Hepatocyte (in vitro differentiated cells): ENCODE measurements at regions not wholly inside any gene's neighbourhood (a gene's known extent, or its start where the extent isn't known, plus 50 kb on each side); places are given as distances from the start of the nearest gene placed in this dataset.
A peak's percentile ranks its signal among the peaks of the same experiment; 100 is the strongest.

Experiments used
- DNase-seq: peaks from one replicate; pipeline ENCODE4 v3.0.0-alpha.2; 2016; ENCODE audit warnings: low spot score
- H2AFZ ChIP-seq: fragments of 200-600 bp; sonication (generic); 2 replicates; pipeline ENCODE4 v1.6.0; 2016; ENCODE audit warnings: antibody characterized with exemption, mild to moderate bottlenecking
- H3K27ac ChIP-seq: fragments of 200-600 bp; sonication (generic); 2 replicates; pipeline ENCODE4 v1.5.1; 2016; ENCODE audit warnings: mild to moderate bottlenecking
- H3K27me3 ChIP-seq: fragments of 200-600 bp; sonication (generic); 2 replicates; pipeline ENCODE4 v1.6.1; 2016
- H3K36me3 ChIP-seq: fragments of 200-600 bp; sonication (generic); replicated peaks from 2 replicates; pipeline ENCODE4 v1.5.1; 2016; ENCODE audit warnings: low read depth; ENCODE audit not compliant: insufficient read depth
- H3K4me1 ChIP-seq: fragments of 200-600 bp; sonication (generic); 2 replicates; pipeline ENCODE4 v1.5.1; 2016; ENCODE audit warnings: mild to moderate bottlenecking, moderate library complexity; ENCODE audit not compliant: insufficient read depth
- H3K4me2 ChIP-seq: fragments of 200-600 bp; sonication (generic); 2 replicates; pipeline ENCODE4 v1.6.0; 2016
- H3K4me3 ChIP-seq: fragments of 200-600 bp; sonication (generic); 2 replicates; pipeline ENCODE4 v1.5.1; 2016; ENCODE audit warnings: mild to moderate bottlenecking
- H3K79me2 ChIP-seq: fragments of 200-600 bp; sonication (generic); 2 replicates; pipeline ENCODE4 v1.6.0; 2017; ENCODE audit warnings: mild to moderate bottlenecking
- H3K9me2 ChIP-seq: fragments of 200-600 bp; sonication (generic); replicated peaks from 2 replicates; pipeline ENCODE4 v1.6.0; 2017; ENCODE audit warnings: mild to moderate bottlenecking; ENCODE audit not compliant: insufficient read depth
- H3K9me3 ChIP-seq: fragments of 200-600 bp; sonication (generic); 2 replicates; pipeline ENCODE4 v1.5.1; 2016; ENCODE audit warnings: low read depth, mild to moderate bottlenecking
- H4K20me1 ChIP-seq: fragments of 200-600 bp; sonication (generic); 2 replicates; pipeline ENCODE4 v1.6.0; 2016; ENCODE audit warnings: mild to moderate bottlenecking; ENCODE audit not compliant: insufficient read depth, poor library complexity, severe bottlenecking
- CTCF ChIP-seq: fragments of 200-600 bp; sonication (generic); IDR thresholded peaks from 2 replicates; pipeline ENCODE4 v1.5.1; 2016; ENCODE audit warnings: antibody characterized with exemption, mild to moderate bottlenecking; ENCODE audit not compliant: poor library complexity
- EZH2 ChIP-seq: fragments of 200-600 bp; sonication (generic); IDR thresholded peaks from 2 replicates; pipeline ENCODE4 v1.6.1; 2016; ENCODE audit warnings: antibody characterized with exemption, mild to moderate bottlenecking, borderline replicate concordance
- EZH2phosphoT487 ChIP-seq: fragments of 200-600 bp; sonication (generic); IDR thresholded peaks from one replicate; pipeline ENCODE4 v1.6.1; 2018; ENCODE audit warnings: antibody characterized with exemption, mild to moderate bottlenecking, low read depth, moderate library complexity; ENCODE audit not compliant: unreplicated experiment, severe bottlenecking
- WGBS: methylation state at CpG from one replicate; pipeline ENCODE4 v1.1.6; 2016; ENCODE audit warnings: low lambda C conversion rate; ENCODE audit errors: missing lambda C conversion rate; 5-methylcytosine and 5-hydroxymethylcytosine counted together

GRCh38 chr2:187084524-187084923 is 235.6 kb upstream of the ZSWIM2 start:
- no peak overlapping the region for H3K4me3 ChIP-seq
- H3K9me3 ChIP-seq: no peaks in the 10 kb centered on the region
- H4K20me1 ChIP-seq: no peaks in the 10 kb centered on the region
- H2AFZ ChIP-seq: no peak overlapping the region
- no peaks in the 10 kb centered on the region for H3K36me3 ChIP-seq
- H3K9me2 ChIP-seq: no peaks in the 10 kb centered on the region
- H3K27me3 ChIP-seq: no peaks in the 10 kb centered on the region
- no peak for TF ChIP-seq EZH2
- no peak for TF ChIP-seq EZH2phosphoT487
- no peak for TF ChIP-seq CTCF
- H3K79me2 ChIP-seq: no peaks in the 10 kb centered on the region
- no peak overlapping the region for H3K27ac ChIP-seq
- H3K4me2 ChIP-seq: no peak overlapping the region
- no peak for DNase-seq
- H3K4me1 ChIP-seq: no peaks in the 10 kb centered on the region

DNA sequence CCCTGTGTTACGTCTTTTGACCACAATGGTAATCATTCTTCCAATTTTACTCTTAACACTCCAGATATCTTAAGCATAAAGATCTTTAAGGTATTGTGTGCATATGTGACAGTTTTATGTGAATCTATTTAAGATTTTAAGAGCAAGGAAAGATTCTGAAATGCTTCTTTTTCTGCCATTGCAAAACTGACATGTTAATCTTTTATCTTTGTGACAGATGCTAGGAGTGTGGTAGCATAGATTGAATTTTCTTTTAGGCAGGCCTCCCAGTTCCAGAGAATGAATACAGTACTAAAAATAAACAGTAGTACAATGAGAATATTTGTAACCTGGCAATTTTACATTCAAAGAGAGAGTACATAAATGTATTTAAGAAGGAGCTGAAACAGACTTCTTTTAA is 232.5 kb upstream of the ZSWIM2 start:
- Histone ChIP-seq H3K4me2 (no peak overlapping the region), H3K9me2 (no peaks in the 10 kb centered on the region), H3K79me2 (no peaks in the 10 kb centered on the region), H3K4me3 (no peak overlapping the region), H3K36me3 (no peaks in the 10 kb centered on the region), H2AFZ (no peak overlapping the region), H3K9me3 (no peaks in the 10 kb centered on the region), H4K20me1 (no peaks in the 10 kb centered on the region), H3K27me3 (no peaks in the 10 kb centered on the region), H3K27ac (no peak overlapping the region), H3K4me1 (no peaks in the 10 kb centered on the region)
- no peak for TF ChIP-seq CTCF
- no peak for TF ChIP-seq EZH2
- no peak for TF ChIP-seq EZH2phosphoT487
- DNase-seq: no peak
- WGBS: 69% methylated on average over 1 of the region's 1 CpG

DNA sequence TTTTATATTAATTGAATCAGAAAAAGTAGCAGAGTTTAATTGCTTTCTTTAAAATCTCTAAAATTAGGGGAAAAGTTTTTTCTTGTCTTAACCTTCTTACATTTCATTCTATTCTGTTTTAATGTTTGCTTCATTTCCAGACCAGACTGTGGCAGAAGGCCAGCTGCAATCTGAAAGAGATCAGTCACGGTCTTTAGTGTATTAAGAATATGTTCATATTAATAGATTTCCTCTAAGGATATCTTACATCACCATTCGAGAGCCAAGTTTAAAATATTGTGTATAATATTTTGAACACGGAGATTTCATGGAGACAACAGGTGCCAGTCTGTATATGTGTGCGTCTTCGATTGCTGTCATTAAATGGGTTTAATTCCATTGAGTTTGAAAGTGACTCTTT is 230.9 kb upstream of the ZSWIM2 start:
- Histone ChIP-seq H3K4me2 (no peak overlapping the region), H3K4me1 (no peaks in the 10 kb centered on the region), H4K20me1 (no peaks in the 10 kb centered on the region), H3K4me3 (no peak overlapping the region), H3K36me3 (no peaks in the 10 kb centered on the region), H3K79me2 (no peaks in the 10 kb centered on the region), H3K9me2 (no peaks in the 10 kb centered on the region), H2AFZ (no peak overlapping the region), H3K27me3 (no peaks in the 10 kb centered on the region), H3K27ac (no peak overlapping the region), H3K9me3 (no peaks in the 10 kb centered on the region)
- TF ChIP-seq EZH2 (no peak), EZH2phosphoT487 (no peak), CTCF (no peak)
- 85% methylated on average over 5 of the region's 5 CpGs for WGBS
- DNase-seq: no peak

- Histone ChIP-seq H3K4me2 (no peak overlapping the region), H2AFZ (no peak overlapping the region)
- 78% methylated on average over 1 of the region's 1 CpG for WGBS
Measured at GRCh38 chr2:187078297-187078696, 229.3 kb upstream of the ZSWIM2 start.

More at GRCh38 chr2:187078297-187078696, 229.3 kb upstream of the ZSWIM2 start:
- Histone ChIP-seq H3K4me3 (no peak overlapping the region), H3K9me2 (no peaks in the 10 kb centered on the region), H3K9me3 (no peaks in the 10 kb centered on the region), H3K27ac (no peak overlapping the region), H3K36me3 (no peaks in the 10 kb centered on the region), H3K79me2 (no peaks in the 10 kb centered on the region), H3K27me3 (no peaks in the 10 kb centered on the region), H3K4me1 (no peaks in the 10 kb centered on the region), H4K20me1 (no peaks in the 10 kb centered on the region)
- TF ChIP-seq CTCF: no peak
- no peak for TF ChIP-seq EZH2phosphoT487
- TF ChIP-seq EZH2: no peak
- peak; percentile 15 for DNase-seq
